ENCODE measurements at regions not wholly inside any gene's neighbourhood (a gene's known extent, or its start where the extent isn't known, plus 50 kb on each side); places are given as distances from the start of the nearest gene placed in this dataset.

DNA sequence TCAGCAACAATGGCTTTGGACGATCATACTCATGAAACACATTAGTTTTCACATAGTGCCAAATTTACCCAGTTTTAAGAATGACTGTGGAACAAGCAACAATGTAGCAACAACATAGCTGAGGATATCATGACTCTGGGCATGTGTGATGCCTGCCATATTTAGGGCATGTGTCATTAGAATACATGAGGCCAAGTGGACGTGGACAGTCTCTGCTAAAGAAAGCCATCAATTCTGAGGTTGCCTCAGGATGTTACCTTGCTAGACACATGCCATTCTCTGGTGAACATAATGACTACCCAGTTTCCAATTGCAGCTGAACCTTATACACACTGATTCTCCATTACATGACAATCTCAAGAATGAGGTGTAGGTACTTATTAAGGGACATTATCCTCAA is 103.3 kb upstream of the ADAMTS19 start:
- TF ChIP-seq, protein P1, sequence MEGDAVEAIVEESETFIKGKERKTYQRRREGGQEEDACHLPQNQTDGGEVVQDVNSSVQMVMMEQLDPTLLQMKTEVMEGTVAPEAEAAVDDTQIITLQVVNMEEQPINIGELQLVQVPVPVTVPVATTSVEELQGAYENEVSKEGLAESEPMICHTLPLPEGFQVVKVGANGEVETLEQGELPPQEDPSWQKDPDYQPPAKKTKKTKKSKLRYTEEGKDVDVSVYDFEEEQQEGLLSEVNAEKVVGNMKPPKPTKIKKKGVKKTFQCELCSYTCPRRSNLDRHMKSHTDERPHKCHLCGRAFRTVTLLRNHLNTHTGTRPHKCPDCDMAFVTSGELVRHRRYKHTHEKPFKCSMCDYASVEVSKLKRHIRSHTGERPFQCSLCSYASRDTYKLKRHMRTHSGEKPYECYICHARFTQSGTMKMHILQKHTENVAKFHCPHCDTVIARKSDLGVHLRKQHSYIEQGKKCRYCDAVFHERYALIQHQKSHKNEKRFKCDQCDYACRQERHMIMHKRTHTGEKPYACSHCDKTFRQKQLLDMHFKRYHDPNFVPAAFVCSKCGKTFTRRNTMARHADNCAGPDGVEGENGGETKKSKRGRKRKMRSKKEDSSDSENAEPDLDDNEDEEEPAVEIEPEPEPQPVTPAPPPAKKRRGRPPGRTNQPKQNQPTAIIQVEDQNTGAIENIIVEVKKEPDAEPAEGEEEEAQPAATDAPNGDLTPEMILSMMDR (IDR thresholded peaks at IDR 0.05; ENCODE audit: poor library complexity, severe bottlenecking): no peak
- TF ChIP-seq RAD21 (conservative IDR thresholded peaks at IDR 0.05): no peak
- TF ChIP-seq EP300 (conservative IDR thresholded peaks at IDR 0.05; ENCODE audit: poor library complexity, severe bottlenecking): no peak
